ENCODE measurements at regions not wholly inside any gene's neighbourhood (a gene's known extent, or its start where the extent isn't known, plus 50 kb on each side); places are given as distances from the start of the nearest gene placed in this dataset.

DNA sequence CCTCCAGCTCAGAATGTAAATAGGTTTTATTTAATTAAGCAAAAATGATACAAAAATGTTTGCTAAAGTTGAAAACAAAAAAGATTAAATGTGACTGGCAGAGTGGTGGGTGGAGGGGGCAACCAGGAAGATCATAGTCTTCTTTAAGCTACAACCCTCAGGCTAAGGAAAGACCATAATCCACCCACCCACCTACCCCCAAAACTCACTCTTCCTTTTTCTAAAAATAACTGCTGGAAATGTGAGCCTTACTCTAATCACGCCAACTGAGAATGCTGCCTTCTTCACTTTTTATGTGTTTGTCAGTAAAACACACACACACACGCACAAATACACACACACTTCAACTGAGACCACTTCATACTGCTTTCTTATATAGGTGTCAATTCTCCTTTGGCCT, 230.0 kb upstream of the EGLN3 start:
- CTCF ChIA-PET = no interaction called here
- Histone ChIP-seq H3K79me2 (ENCODE audit: low read depth) (no peaks in the 10 kb centered on the region), H3K27ac (no peak overlapping the region), H3K9me3 (ENCODE audit: insufficient read depth, low read depth) (no peaks in the 10 kb centered on the region), H3K4me1 (replicated peaks; ENCODE audit: insufficient read depth) (no peaks in the 10 kb centered on the region; the same call in 1 of the 2 replicates), H3K4me2 (no peak overlapping the region), H4K20me1 (ENCODE audit: insufficient read depth) (no peaks in the 10 kb centered on the region), H3K36me3 (ENCODE audit: low read depth) (no peaks in the 10 kb centered on the region), H3K27me3 (ENCODE audit: insufficient read depth, low read depth) (no peaks in the 10 kb centered on the region), H3K9me2 (ENCODE audit: insufficient read depth) (no peaks in the 10 kb centered on the region), H3K4me3 (no peak overlapping the region), H2AFZ (no peak overlapping the region), H3F3A (ENCODE audit: insufficient read depth, low read depth) (no peaks in the 10 kb centered on the region)
- DNase-seq = no peak
- no peak for TF ChIP-seq EZH2 (IDR thresholded peaks at IDR 0.05; ENCODE audit: low read depth)
- TF ChIP-seq, protein P1, sequence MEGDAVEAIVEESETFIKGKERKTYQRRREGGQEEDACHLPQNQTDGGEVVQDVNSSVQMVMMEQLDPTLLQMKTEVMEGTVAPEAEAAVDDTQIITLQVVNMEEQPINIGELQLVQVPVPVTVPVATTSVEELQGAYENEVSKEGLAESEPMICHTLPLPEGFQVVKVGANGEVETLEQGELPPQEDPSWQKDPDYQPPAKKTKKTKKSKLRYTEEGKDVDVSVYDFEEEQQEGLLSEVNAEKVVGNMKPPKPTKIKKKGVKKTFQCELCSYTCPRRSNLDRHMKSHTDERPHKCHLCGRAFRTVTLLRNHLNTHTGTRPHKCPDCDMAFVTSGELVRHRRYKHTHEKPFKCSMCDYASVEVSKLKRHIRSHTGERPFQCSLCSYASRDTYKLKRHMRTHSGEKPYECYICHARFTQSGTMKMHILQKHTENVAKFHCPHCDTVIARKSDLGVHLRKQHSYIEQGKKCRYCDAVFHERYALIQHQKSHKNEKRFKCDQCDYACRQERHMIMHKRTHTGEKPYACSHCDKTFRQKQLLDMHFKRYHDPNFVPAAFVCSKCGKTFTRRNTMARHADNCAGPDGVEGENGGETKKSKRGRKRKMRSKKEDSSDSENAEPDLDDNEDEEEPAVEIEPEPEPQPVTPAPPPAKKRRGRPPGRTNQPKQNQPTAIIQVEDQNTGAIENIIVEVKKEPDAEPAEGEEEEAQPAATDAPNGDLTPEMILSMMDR (conservative IDR thresholded peaks at IDR 0.05) = no peak
- intact Hi-C loops (cut with micrococcal nuclease; ENCODE audit: unreplicated experiment) = no loop called here
- POLR2A ChIA-PET (ENCODE audit: unreplicated experiment) = no interaction called here
- BruUV-seq (replicated peaks) = no TSS peak

DNA sequence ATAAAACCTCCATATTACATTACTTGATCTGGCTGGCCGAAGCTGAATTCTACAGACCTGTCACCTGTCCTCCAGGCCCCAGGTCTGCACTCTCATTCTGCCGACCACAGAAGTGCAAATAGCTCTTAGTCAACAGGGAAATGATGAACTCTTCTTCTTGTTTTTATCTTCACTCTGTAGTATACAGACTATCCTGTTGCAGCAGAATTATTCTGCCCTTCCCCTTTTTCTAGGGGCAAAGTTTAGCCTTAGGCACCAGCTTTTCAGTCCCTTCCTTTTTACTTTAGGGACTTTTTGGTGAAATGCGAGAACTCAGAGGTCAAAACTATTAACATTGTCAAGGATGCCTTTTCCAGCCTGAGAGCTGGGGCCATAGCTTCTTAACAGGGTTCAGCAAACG, 229.6 kb upstream of the EGLN3 start:
- no peaks in the 10 kb centered on the region for H3K9me2 ChIP-seq (ENCODE audit: insufficient read depth)
- no TSS peak for BruUV-seq (replicated peaks)
- H3K27me3 ChIP-seq (ENCODE audit: insufficient read depth, low read depth) = no peaks in the 10 kb centered on the region
- H2AFZ ChIP-seq = no peak overlapping the region
- H4K20me1 ChIP-seq (ENCODE audit: insufficient read depth) = no peaks in the 10 kb centered on the region
- intact Hi-C loops (cut with micrococcal nuclease; ENCODE audit: unreplicated experiment) = no loop called here
- POLR2A ChIA-PET (ENCODE audit: unreplicated experiment) = no interaction called here
- H3K4me3 ChIP-seq = no peak overlapping the region
- CTCF ChIA-PET = no interaction called here
- no peak overlapping the region for H3K4me2 ChIP-seq
- no peak overlapping the region for H3K27ac ChIP-seq
- H3K79me2 ChIP-seq (ENCODE audit: low read depth) = no peaks in the 10 kb centered on the region
- H3K4me1 ChIP-seq (replicated peaks; ENCODE audit: insufficient read depth) = no peaks in the 10 kb centered on the region; the same call in 1 of the 2 replicates
- no peaks in the 10 kb centered on the region for H3F3A ChIP-seq (ENCODE audit: insufficient read depth, low read depth)
- no peaks in the 10 kb centered on the region for H3K36me3 ChIP-seq (ENCODE audit: low read depth)
- no peak for DNase-seq
- H3K9me3 ChIP-seq (ENCODE audit: insufficient read depth, low read depth) = no peaks in the 10 kb centered on the region
- TF ChIP-seq, protein P1 (conservative IDR thresholded peaks at IDR 0.05) = no peak
- TF ChIP-seq EZH2 (IDR thresholded peaks at IDR 0.05; ENCODE audit: low read depth) = no peak

DNA sequence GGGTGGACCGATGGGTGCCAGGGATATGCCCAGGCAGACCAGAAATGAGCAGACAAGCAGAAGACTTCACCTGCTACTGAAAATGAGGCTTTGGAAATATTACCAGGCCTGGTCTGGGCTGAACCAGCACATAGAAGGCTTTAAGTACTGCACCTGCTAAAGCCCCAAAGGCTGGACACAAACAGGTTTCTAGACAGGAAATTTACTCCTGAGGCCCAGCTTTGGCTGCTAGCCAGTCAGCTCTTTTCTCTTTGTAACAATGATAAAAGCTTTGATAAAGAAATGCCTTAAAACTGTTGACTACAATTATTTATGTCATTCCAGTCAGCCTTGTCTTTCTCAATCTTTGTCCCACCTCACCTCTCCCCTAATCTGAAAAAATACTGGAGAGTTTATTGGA, 228.9 kb upstream of the EGLN3 start:
- POLR2A ChIA-PET (ENCODE audit: unreplicated experiment) = no interaction called here
- no peaks in the 10 kb centered on the region; the same call in 1 of the 2 replicates for H3K4me1 ChIP-seq (replicated peaks; ENCODE audit: insufficient read depth)
- TF ChIP-seq, protein P1 (conservative IDR thresholded peaks at IDR 0.05) = no peak
- no peak for TF ChIP-seq EZH2 (IDR thresholded peaks at IDR 0.05; ENCODE audit: low read depth)
- no TSS peak for BruUV-seq (replicated peaks)
- H3K27ac ChIP-seq = no peak overlapping the region
- no peaks in the 10 kb centered on the region for H4K20me1 ChIP-seq (ENCODE audit: insufficient read depth)
- no peak overlapping the region for H2AFZ ChIP-seq
- H3K79me2 ChIP-seq (ENCODE audit: low read depth) = no peaks in the 10 kb centered on the region
- no peaks in the 10 kb centered on the region for H3K9me2 ChIP-seq (ENCODE audit: insufficient read depth)
- no peaks in the 10 kb centered on the region for H3K27me3 ChIP-seq (ENCODE audit: insufficient read depth, low read depth)
- DNase-seq = peak in 1 of 2 experiments; percentile 33
- no peak overlapping the region for H3K4me2 ChIP-seq
- no peak overlapping the region for H3K4me3 ChIP-seq
- H3K9me3 ChIP-seq (ENCODE audit: insufficient read depth, low read depth) = no peaks in the 10 kb centered on the region
- CTCF ChIA-PET = no interaction called here
- no peaks in the 10 kb centered on the region for H3K36me3 ChIP-seq (ENCODE audit: low read depth)
- intact Hi-C loops (cut with micrococcal nuclease; ENCODE audit: unreplicated experiment) = no loop called here
- H3F3A ChIP-seq (ENCODE audit: insufficient read depth, low read depth) = no peaks in the 10 kb centered on the region
